Gastrocnemius medialis (tissue), 4 donors: ENCODE measurements at regions not wholly inside any gene's neighbourhood (a gene's known extent, or its start where the extent isn't known, plus 50 kb on each side); places are given as distances from the start of the nearest gene placed in this dataset.
A peak's percentile ranks its signal among the peaks of the same experiment; 100 is the strongest.
"Not testable (repeated sequence)": the region's sequence is repeated elsewhere in the genome, so short reads cannot be mapped to it uniquely, and the experiment has no call there.

Experiments
- ATAC-seq, 2 donors: fragments of 150-250 bp; one replicate each; pipeline ENCODE4 v1.9.1; 2016
- DNase-seq, 2 donors: peaks; one replicate each; pipeline ENCODE4 v3.0.0-alpha.2; 2019
- H3K27ac ChIP-seq, 4 donors: fragments of 200-600 bp; sonication (generic); 1 replicate in 1 of 4; 2 replicates in 3 of 4; pipeline ENCODE4 v1.5.1; 2016 to 2018; ENCODE audit warnings: mild to moderate bottlenecking in 2 of 4, moderate library complexity in 1 of 4
- H3K27me3 ChIP-seq, 3 donors: fragments of 200-600 bp; sonication (generic) in 2 of 3; 1 replicate in 1 of 3; 2 replicates in 2 of 3; pipeline versions ENCODE4 v1.5.1 to v1.6.0; 2016 to 2019; ENCODE audit warnings: mild to moderate bottlenecking in 1 of 3, moderate library complexity in 1 of 3
- H3K36me3 ChIP-seq, 2 donors: fragments of 200-600 bp; sonication (generic) in 1 of 2; one replicate each; pipeline ENCODE4 v1.5.1; 2017 to 2018
- H3K4me1 ChIP-seq, 2 donors: fragments of 200-600 bp; sonication (generic) in 1 of 2; one replicate each; pipeline ENCODE4 v1.5.1; 2016 to 2017; ENCODE audit warnings: mild to moderate bottlenecking in 2 of 2
- H3K4me3 ChIP-seq, 4 donors: fragments of 200-600 bp; sonication (generic) in 3 of 4; 1 replicate in 1 of 4; 2 replicates in 3 of 4; pipeline ENCODE4 v1.5.1; 2016 to 2019; ENCODE audit warnings: mild to moderate bottlenecking in 2 of 4
- H3K9me3 ChIP-seq, 3 donors: fragments of 200-600 bp; sonication (generic) in 2 of 3; 1 replicate in 1 of 3; 2 replicates in 2 of 3; pipeline ENCODE4 v1.5.1; 2016 to 2019
- in situ Hi-C, 4 donors: fragments of 200-750 bp; cut with MboI; loops; one replicate each; pipeline versions ENCODE4 v1.15.0 to v1.8.0; 2017; ENCODE audit warnings: low sequenced_read_pairs in 4 of 4
- intact Hi-C: fragments of 100-400 bp; cut with DNase I; formaldehyde crosslinking; loops from one replicate; pipeline ENCODE4 v1.15.1; 2023; ENCODE audit warnings: low total_unique reads

GRCh38 chr21:5068649-5069048 lies 5452.7 kb upstream of the TPTE start:
- H3K4me1 ChIP-seq, H3K9me3 ChIP-seq, intact Hi-C loops, H3K36me3 ChIP-seq, DNase-seq, H3K27me3 ChIP-seq, H3K4me3 ChIP-seq, in situ Hi-C loops, H3K27ac ChIP-seq: not testable (repeated sequence)
- peak; percentile 55 to 74 for ATAC-seq

GRCh38 chr21:5071180-5071579 lies 5450.2 kb upstream of the TPTE start:
- H3K27ac ChIP-seq, DNase-seq, H3K27me3 ChIP-seq, H3K9me3 ChIP-seq, intact Hi-C loops, H3K4me1 ChIP-seq, in situ Hi-C loops, H3K4me3 ChIP-seq, H3K36me3 ChIP-seq: not testable (repeated sequence)
- ATAC-seq = peak in 1 of 2 donors; percentile 53

- H3K27ac ChIP-seq, H3K9me3 ChIP-seq, ATAC-seq, H3K27me3 ChIP-seq, H3K4me3 ChIP-seq, DNase-seq, H3K36me3 ChIP-seq, intact Hi-C loops, in situ Hi-C loops, H3K4me1 ChIP-seq: not testable (repeated sequence)
Observed at GRCh38 chr21:5076854-5077253, 5444.5 kb upstream of the TPTE start.

- ATAC-seq = peak in 1 of 2 donors; percentile 26
- H3K36me3 ChIP-seq, H3K4me3 ChIP-seq, DNase-seq, intact Hi-C loops, H3K27ac ChIP-seq, in situ Hi-C loops, H3K27me3 ChIP-seq, H3K9me3 ChIP-seq, H3K4me1 ChIP-seq: not testable (repeated sequence)
Observed at GRCh38 chr21:5079361-5079760, 5442.0 kb upstream of the TPTE start.

- DNase-seq, in situ Hi-C loops, H3K9me3 ChIP-seq, H3K4me1 ChIP-seq, H3K27me3 ChIP-seq, H3K4me3 ChIP-seq, intact Hi-C loops, H3K36me3 ChIP-seq, H3K27ac ChIP-seq: not testable (repeated sequence)
- peak; percentile 76 to 86 for ATAC-seq
Observed at GRCh38 chr21:5080015-5080414, 5441.4 kb upstream of the TPTE start.

- ATAC-seq, DNase-seq, H3K4me3 ChIP-seq, H3K27ac ChIP-seq, H3K4me1 ChIP-seq, intact Hi-C loops, in situ Hi-C loops, H3K27me3 ChIP-seq, H3K9me3 ChIP-seq, H3K36me3 ChIP-seq: not testable (repeated sequence)
Observed at GRCh38 chr21:5084246-5084645, 5437.1 kb upstream of the TPTE start.

GRCh38 chr21:5085456-5085855 lies 5435.9 kb upstream of the TPTE start:
- ATAC-seq, H3K4me3 ChIP-seq, in situ Hi-C loops, intact Hi-C loops, DNase-seq, H3K27ac ChIP-seq, H3K36me3 ChIP-seq, H3K4me1 ChIP-seq, H3K9me3 ChIP-seq, H3K27me3 ChIP-seq: not testable (repeated sequence)

- H3K4me3 ChIP-seq, DNase-seq, H3K27ac ChIP-seq, ATAC-seq, H3K4me1 ChIP-seq, H3K9me3 ChIP-seq, H3K27me3 ChIP-seq, in situ Hi-C loops, intact Hi-C loops, H3K36me3 ChIP-seq: not testable (repeated sequence)
Observed at GRCh38 chr21:5086416-5086815, 5435.0 kb upstream of the TPTE start.

GRCh38 chr21:5088820-5089219 lies 5432.6 kb upstream of the TPTE start:
- H3K9me3 ChIP-seq, in situ Hi-C loops, intact Hi-C loops, H3K4me3 ChIP-seq, H3K27me3 ChIP-seq, H3K36me3 ChIP-seq, DNase-seq, H3K4me1 ChIP-seq, H3K27ac ChIP-seq: not testable (repeated sequence)
- peak in 1 of 2 donors; percentile 33 for ATAC-seq

GRCh38 chr21:5089399-5090089 lies 5431.8 kb upstream of the TPTE start:
- in situ Hi-C loops, H3K36me3 ChIP-seq, H3K9me3 ChIP-seq, H3K27ac ChIP-seq, H3K4me3 ChIP-seq, H3K4me1 ChIP-seq, intact Hi-C loops, H3K27me3 ChIP-seq: not testable (repeated sequence)
- ATAC-seq (peak; percentile 65 to 74), DNase-seq (peak in 1 of 2 donors; percentile 28)

GRCh38 chr21:5090132-5091079 lies 5431.0 kb upstream of the TPTE start:
- H3K36me3 ChIP-seq, H3K4me3 ChIP-seq, ATAC-seq, in situ Hi-C loops, H3K27me3 ChIP-seq, H3K4me1 ChIP-seq, intact Hi-C loops, H3K9me3 ChIP-seq, DNase-seq: not testable (repeated sequence)
- peak overlapping the region in 1 of 4 donors; percentile 48 for H3K27ac ChIP-seq

GRCh38 chr21:5091274-5091673 lies 5430.1 kb upstream of the TPTE start:
- H3K4me1 ChIP-seq, H3K36me3 ChIP-seq, H3K27ac ChIP-seq, ATAC-seq, H3K9me3 ChIP-seq, H3K4me3 ChIP-seq, DNase-seq, intact Hi-C loops, H3K27me3 ChIP-seq, in situ Hi-C loops: not testable (repeated sequence)
